Stomach smooth muscle (tissue), 2 donors: ENCODE measurements at regions not wholly inside any gene's neighbourhood (a gene's known extent, or its start where the extent isn't known, plus 50 kb on each side); places are given as distances from the start of the nearest gene placed in this dataset.
"Not testable (repeated sequence)": the region's sequence is repeated elsewhere in the genome, so short reads cannot be mapped to it uniquely, and the experiment has no call there.

ENCODE experiments used
- H3K27ac ChIP-seq: one replicate; pipeline ENCODE4 v1.7.0; 2013; ENCODE audit warnings: mild to moderate bottlenecking, low read length, inconsistent platforms
- H3K27me3 ChIP-seq, 2 donors: one replicate each; pipeline ENCODE4 v1.7.0; 2013; ENCODE audit warnings: low read length in 2 of 2; ENCODE audit not compliant: insufficient read depth in 2 of 2, control insufficient read depth in 1 of 2
- H3K36me3 ChIP-seq, 2 donors: one replicate each; pipeline ENCODE4 v1.7.0; 2013; ENCODE audit warnings: low read length in 2 of 2; ENCODE audit not compliant: control insufficient read depth in 2 of 2, insufficient read depth in 2 of 2
- H3K4me1 ChIP-seq: one replicate; pipeline ENCODE4 v1.7.0; 2013; ENCODE audit warnings: low read length; ENCODE audit not compliant: control insufficient read depth, insufficient read depth
- H3K4me3 ChIP-seq, 2 donors: one replicate each; pipeline ENCODE4 v1.7.0; 2013; ENCODE audit warnings: low read length in 2 of 2
- H3K9ac ChIP-seq, 2 donors: one replicate each; pipeline ENCODE4 v1.7.0; 2013; ENCODE audit warnings: low read length in 2 of 2, mild to moderate bottlenecking in 1 of 2
- H3K9me3 ChIP-seq, 2 donors: one replicate each; pipeline ENCODE4 v1.7.0; 2013; ENCODE audit warnings: low read length in 2 of 2; ENCODE audit not compliant: control insufficient read depth in 2 of 2
- donor health status: healthy.
- donor health status: Pancreatic carcinoma.

GRCh38 chr14:105672450-105673200, 146.2 kb downstream of the TMEM121 start:
- H3K9me3 ChIP-seq, H3K27ac ChIP-seq, H3K27me3 ChIP-seq, H3K4me1 ChIP-seq, H3K4me3 ChIP-seq, H3K36me3 ChIP-seq, H3K9ac ChIP-seq: not testable (repeated sequence)

- H3K27me3 ChIP-seq, H3K9ac ChIP-seq, H3K9me3 ChIP-seq, H3K36me3 ChIP-seq, H3K4me3 ChIP-seq, H3K4me1 ChIP-seq, H3K27ac ChIP-seq: not testable (repeated sequence)
Observed at GRCh38 chr14:105675433-105675832, 149.1 kb downstream of the TMEM121 start.

- not testable (repeated sequence) for H3K4me3 ChIP-seq, H3K27ac ChIP-seq, H3K9me3 ChIP-seq, H3K36me3 ChIP-seq, H3K27me3 ChIP-seq, H3K9ac ChIP-seq, H3K4me1 ChIP-seq
Observed at GRCh38 chr14:105675905-105676670, 149.7 kb downstream of the TMEM121 start.

GRCh38 chr14:105678057-105678456, 151.7 kb downstream of the TMEM121 start:
- not testable (repeated sequence) for H3K4me1 ChIP-seq, H3K36me3 ChIP-seq, H3K4me3 ChIP-seq, H3K27ac ChIP-seq, H3K27me3 ChIP-seq, H3K9ac ChIP-seq, H3K9me3 ChIP-seq

GRCh38 chr14:105678996-105679958, 152.9 kb downstream of the TMEM121 start:
- H3K36me3 ChIP-seq, H3K4me1 ChIP-seq: not testable (repeated sequence)

GRCh38 chr14:105679959-105680735, 153.8 kb downstream of the TMEM121 start:
- H3K9ac ChIP-seq, H3K27me3 ChIP-seq, H3K9me3 ChIP-seq, H3K27ac ChIP-seq, H3K36me3 ChIP-seq, H3K4me3 ChIP-seq, H3K4me1 ChIP-seq: not testable (repeated sequence)

More at GRCh38 chr14:105678996-105679958, 152.9 kb downstream of the TMEM121 start:
- not testable (repeated sequence) for H3K27me3 ChIP-seq, H3K9ac ChIP-seq, H3K4me3 ChIP-seq, H3K27ac ChIP-seq, H3K9me3 ChIP-seq

- H3K9me3 ChIP-seq, H3K4me1 ChIP-seq, H3K27ac ChIP-seq, H3K9ac ChIP-seq, H3K27me3 ChIP-seq, H3K36me3 ChIP-seq, H3K4me3 ChIP-seq: not testable (repeated sequence)
Observed at GRCh38 chr14:105680736-105681098, 154.3 kb downstream of the TMEM121 start.

- not testable (repeated sequence) for H3K27ac ChIP-seq, H3K36me3 ChIP-seq, H3K9me3 ChIP-seq, H3K4me3 ChIP-seq, H3K9ac ChIP-seq, H3K27me3 ChIP-seq, H3K4me1 ChIP-seq
Observed at GRCh38 chr14:105681606-105682185, 155.3 kb downstream of the TMEM121 start.

- not testable (repeated sequence) for H3K9ac ChIP-seq, H3K9me3 ChIP-seq, H3K27me3 ChIP-seq, H3K36me3 ChIP-seq, H3K4me1 ChIP-seq, H3K4me3 ChIP-seq, H3K27ac ChIP-seq
Observed at GRCh38 chr14:105682442-105682841, 156.1 kb downstream of the TMEM121 start.

GRCh38 chr14:105682956-105683570, 156.7 kb downstream of the TMEM121 start:
- no peaks in the 10 kb centered on the region for H3K36me3 ChIP-seq
- H3K4me1 ChIP-seq = no peaks in the 10 kb centered on the region
- H3K9me3 ChIP-seq = no peaks in the 10 kb centered on the region
- no peak overlapping the region for H3K9ac ChIP-seq
- no peaks in the 10 kb centered on the region for H3K27me3 ChIP-seq
- no peak overlapping the region for H3K4me3 ChIP-seq
- no peak overlapping the region for H3K27ac ChIP-seq
